Activated T-cell treated with anti-CD3 and anti-CD28 coated beads for 4 hours (primary cell): ENCODE measurements at regions not wholly inside any gene's neighbourhood (a gene's known extent, or its start where the extent isn't known, plus 50 kb on each side); places are given as distances from the start of the nearest gene placed in this dataset.

Experiments used
- DNase-seq: peaks from one replicate; pipeline ENCODE4 v3.0.0-alpha.2; 2020

DNA sequence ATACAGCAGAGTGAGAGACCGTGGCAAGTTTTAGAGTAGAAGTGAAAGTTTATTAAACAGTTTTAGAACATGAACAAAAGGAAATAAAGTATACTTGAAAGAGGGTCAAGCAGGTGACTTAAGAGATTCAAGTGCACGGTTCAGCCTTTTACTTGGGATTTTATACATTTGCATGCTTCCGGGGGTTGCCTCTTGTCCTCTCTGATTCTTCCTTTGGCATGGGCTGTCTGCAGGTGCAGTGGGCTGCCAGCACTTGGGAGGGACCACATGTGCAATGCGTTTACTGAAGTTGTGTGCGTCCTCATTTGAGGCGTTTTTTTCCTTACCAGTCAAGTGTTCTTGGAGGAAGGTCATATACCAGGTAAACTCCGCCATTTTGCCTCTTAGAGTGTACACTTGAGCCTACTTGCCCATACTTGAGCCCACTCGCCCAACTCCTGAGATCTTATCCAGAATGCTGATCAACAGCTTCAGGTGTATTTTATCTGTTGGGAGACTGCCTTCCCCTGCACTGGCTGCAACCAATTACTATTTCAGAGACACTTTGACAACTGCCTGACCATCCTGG, 195.2 kb downstream of the IRX5 start:
- DNase-seq, result no peak

DNA sequence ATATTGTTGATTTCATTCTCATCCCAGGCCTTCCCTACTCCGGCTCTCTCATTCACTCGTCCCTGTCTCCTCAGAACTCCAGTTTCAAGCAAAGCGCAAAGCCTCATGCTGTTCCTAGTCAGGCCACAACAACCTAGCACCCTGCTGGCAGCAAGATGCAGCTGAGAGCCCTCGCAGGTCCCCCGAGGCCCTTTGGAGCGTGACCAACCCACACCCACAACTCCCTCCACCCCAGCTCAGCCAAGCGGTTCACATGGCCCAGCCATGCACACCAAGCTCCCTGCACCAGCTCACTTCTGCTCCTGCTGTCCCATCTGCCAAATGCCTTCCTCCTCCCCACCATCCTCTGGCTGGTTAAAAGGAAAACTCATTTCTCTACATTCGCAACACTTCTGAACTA, 195.8 kb downstream of the IRX5 start:
- DNase-seq, result no peak

DNA sequence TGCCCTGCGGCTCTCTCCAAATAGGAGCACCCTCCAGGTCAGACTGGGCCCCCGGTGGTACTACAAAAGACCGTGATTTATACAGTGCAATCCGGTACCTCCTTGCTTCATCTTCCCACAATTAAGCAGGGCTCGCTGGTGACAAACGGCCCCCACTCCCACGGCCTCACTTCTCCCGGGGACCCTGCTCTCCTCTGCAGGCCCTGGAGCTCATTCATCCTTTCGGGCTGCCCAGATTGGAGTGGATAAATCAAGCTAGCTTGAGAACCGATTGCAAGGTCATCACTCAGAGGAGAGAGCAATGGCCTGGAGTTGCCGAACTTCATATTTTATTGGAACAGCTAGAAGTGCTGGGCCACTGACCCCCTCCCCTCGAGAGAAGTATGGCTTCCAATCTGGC, 193.5 kb upstream of the IRX6 start:
- DNase-seq, result no peak

DNA sequence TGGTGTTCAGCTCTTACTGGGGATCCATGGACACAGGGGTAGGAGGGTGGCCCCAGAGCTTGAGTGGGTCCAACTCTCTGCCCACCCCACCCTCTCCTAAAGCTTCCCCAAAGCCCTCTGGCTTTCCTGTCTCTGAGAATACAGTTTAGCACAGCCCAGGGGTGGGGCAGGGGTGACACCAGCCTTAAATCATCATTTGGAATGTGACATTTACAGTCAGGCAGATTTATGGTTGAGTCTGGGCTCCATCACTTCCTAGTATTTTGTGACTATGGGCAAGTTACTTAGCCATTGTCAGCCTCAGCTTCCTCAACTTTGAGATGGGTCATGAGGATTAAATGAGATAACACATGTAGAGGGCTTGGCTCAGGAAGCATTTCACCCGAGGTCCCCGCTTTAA, 193.1 kb upstream of the IRX6 start:
- no peak for DNase-seq

DNA sequence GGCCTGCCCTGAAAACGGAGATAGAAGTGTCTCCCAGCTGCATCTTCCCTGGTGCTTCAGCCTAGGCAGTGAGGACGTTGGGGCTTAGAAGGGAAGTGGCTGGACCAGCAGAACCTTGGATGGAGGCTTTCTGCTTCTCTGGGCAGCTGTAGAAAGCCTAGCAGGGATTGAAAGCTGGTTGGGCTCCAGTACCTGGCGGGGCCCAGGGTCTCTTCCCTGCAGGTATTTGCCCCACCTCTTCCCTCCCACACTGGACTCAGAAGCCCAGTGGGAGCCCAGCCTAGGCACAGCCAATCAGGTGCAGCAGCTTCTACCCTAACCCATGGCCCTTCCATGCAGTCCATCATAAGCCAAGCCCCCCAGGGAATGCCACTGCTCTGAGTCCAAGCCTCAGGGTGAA, 190.3 kb upstream of the IRX6 start:
- DNase-seq, result no peak

DNA sequence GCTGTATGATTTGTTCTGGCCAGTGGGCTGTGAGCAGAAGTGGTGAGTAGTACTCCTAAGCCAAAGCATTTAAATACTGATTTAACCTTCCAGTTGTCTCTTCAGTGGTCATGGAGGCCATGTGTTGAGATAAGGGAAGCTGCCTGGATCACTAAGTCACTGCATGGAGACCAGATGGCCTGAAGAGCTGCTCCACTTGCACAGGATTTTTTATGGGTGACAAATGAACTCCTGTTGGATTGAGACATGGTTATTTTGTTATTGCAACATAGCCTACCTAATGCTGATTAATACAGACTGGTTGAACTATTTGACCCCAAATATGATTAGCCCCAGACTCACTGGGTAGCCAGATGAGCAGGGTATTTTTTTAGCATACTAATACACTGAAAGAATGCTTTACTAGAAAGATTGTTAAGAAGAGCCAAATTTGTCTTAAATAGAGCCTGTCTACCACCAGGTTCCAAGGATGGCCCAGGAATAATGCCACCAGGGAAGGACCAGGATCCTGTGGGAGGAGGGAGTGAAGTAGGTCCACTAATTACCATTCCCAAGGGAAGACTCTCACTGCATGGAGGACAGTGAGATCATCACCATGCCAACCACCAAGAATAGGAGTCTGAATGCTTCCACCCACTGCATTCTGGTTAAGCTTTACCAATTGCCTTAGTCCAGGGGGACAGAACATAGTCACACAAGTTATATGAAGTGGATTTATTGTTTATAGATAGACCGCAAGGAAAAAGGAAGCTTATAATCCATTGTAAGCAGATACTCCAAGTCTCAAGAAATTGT, 187.4 kb upstream of the IRX6 start:
- no peak for DNase-seq

DNA sequence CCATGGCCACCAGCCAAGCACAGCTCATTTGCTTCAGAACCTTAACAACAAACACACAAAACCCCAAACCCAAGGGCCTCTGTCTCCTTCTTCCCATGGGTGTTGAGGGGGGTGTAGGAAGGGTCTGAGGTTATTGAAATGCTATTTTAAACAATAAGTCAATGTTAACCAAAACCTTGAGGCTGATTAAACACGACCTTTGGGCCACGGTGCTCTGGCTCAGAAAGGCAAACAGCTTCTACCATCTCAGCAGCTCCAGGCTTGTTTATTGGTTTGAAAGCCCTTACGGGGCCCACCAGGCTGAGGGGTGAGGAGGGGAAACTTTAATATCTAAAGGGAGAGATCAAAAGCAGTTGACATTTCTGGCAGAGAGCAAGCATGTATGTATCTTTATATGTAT, 185.7 kb upstream of the IRX6 start:
- DNase-seq, result no peak

DNA sequence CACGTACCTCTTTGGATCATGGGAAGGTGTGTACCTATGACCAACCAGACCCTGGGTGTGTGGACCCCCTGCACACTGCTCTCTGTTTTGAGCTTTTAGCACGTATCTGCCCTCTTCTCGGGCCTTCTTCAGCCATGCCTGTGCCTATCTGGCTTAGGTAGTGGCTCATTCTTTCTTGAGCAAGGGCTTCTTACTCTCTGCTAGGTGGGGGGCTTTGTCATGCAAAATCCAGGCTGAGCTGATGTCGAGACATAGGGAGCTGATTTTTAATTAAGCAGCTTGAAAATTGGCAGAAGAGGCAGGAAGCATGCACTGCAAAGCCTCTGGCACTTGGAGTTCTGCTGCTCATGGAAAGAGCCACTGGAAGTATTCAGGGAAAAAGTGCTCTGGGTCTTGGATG, 181.6 kb upstream of the IRX6 start:
- DNase-seq, result no peak

DNA sequence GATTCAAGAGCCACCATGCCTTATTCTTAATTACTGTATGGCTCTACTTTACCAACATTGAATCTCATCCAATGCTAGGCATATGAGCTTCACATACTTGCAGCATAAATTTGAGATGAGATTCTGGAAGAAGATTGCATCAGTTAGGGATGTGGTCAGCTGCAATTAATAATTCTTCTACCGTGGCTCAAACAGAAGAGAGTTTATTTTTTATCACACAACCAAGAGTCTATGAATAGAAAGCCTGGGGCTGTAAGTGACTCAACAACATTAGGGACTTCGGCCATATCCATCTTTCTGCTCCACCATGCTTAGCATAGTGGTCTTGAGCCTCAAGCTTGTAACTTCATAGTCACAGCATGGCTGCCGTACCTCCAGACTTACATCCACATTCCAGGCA, 179.4 kb upstream of the IRX6 start:
- DNase-seq, result no peak

DNA sequence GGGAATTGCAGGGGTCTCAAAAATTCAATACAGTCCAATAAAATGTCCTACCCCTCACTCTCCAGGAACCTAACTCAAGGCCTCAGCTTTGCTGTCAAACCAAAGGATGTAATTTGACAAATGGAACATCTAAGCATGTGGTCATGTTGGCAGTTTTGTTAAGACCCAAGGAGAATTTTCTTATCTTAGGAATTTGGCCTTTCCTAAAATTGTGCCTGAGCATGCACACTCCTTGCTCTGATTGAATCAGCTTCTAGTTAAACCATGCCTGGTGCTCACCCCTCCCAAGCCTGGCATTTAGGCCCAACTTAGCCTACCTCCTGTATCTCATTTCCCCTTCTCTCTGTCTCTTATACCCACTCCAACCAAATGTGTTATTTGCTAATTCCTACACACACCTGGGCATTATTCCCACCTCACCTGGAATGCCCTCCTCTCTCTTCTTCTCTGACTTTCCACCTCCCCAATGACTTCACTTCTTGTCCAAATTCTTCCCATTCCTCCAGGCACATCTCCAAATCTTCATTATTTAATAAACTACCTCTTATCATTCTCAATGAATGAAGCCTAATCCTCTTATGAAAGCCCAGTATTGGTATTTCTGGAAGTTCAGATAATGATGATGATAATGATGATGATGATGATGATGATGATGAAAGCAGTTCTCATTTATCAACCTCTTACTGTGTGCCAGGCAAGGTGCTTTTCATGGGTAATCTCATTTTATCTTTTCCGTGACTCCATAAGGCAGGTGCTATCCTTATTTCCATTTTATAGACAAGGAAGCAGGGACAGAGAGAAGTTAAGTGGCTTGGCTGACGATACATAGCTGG, 178.0 kb upstream of the IRX6 start:
- no peak for DNase-seq

DNA sequence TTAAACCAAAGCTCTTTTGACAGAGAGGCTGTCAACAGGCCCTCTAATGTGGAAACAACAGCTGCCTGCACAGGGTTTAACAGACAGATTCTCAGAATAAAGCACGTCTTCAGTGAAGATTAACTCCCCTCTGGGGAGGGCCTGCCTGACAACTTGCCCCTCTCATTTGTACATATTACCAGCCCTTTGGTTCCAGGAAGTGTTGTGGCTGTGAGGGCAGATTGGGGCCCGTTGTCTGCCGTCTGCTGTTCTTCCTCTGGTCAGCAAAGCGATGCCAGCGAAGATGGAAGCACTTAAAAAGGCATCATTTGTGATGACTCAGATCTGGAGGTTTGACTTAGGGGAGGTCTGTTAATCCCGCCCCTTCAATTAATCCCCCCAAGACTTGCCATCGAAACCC, 177.0 kb upstream of the IRX6 start:
- no peak for DNase-seq

DNA sequence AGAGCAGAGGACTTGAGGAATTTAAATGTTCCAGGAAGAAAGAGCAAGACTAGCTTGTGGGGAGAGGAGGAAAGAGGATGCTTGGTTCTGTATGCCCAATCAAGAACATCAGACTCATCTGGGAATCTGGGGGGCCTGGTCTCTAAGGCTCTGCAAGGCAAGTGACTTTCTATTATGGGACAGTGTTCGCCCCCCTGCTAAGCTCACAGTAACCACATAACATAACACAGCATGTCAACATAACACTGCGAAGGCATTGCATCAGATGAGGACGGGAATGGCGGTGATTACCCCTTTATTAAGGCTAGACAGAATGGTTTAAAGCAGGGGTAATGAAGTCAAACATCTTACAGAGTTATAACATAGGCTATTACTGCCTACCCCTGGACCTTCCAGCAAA, 176.6 kb upstream of the IRX6 start:
- DNase-seq, result no peak

DNA sequence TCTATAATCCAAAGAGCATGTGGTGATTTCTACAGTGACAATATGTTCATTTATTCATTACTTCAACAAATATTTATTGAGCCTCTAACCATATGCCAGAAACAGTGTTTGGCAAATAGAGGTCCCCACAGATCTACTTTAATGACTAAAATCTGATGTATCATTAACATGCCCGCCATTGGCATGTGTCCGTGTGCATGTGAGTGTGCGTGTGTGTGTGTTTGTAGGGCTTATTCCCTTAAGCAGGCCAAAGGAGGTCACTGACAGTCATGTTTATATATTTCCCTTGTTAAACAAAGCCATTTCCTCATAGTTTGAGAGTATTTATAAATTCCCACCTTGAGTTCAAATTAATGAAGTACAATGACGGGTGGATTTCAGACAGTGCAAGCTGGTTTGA, 174.4 kb upstream of the IRX6 start:
- no peak for DNase-seq

DNA sequence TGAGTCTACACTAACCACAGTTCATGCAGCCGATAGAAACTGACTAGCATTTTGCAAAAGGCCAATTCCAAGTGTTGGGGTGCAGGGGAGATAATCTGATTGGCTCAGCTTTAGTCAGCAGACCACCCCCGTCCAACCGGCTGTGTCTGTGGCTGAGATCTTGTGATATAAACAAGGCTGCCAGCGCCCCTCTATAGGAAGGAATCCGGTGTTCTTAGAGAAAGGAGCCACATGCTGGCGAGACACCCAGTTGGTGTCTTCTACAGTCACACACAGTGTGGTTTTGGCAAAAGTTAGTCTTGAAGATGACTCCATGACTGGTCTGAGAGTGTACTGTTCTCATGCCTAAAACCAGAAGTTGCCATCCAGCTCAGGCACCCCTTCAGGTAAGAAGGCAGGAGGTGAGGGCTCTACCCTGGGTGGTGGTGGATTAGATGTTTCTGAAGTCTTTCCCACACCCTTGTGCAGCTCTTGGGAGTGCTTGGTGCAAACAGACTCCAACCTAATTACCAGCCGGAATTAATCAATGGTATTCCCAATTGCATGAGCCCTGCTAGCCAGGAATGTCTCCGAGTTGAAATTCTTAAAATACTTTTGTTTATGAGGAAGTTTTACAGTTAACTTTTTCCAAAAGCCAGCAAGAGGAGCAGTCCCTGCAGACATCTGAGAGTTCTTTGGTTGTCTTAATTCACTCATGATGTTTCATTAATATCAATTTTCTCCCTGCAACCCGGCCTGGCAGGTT, 172.3 kb upstream of the IRX6 start:
- no peak for DNase-seq

DNA sequence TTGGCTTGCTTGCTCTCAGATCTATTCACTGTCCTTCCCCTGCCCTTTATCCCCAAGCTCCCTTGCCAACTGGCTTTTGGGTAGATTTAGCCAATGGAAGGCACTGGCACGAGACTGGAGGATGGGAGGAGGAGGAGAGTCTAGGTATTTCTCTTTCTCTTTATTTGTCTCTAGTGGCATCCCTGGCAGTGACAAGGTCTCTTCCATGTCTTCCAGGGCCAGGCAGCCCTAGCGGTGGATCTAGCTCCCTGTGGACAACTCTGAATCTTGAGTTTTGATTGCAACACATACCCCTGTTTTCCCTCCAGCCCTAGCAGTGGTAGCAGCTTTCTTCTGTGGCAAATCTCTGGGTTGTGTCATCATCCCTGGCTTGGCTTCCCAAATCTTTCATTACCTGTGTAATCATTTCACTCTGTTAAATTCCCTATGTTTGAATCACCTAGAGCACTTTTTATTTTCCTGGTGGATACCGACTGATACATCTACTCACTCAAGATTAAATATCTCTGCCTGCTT, 171.1 kb upstream of the IRX6 start:
- DNase-seq, result no peak

DNA sequence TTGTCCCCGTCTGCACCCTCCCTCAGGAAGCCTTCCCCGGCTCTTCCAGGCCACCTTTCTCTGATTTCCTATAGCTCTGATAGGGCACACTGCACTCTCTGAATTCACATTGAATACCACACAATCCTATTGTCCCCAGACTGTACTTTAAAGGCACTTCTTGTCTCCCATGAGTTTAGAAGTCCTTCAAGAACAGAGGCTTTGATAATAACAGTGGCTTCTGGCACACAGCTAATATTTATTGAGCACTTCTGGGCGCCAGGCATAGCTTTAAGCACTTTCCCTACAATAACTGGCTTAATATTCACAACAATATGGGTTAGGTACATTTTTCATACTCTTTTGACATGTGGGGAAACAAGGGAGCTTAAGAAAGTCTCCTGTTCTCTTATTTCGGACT, 169.7 kb upstream of the IRX6 start:
- no peak for DNase-seq

DNA sequence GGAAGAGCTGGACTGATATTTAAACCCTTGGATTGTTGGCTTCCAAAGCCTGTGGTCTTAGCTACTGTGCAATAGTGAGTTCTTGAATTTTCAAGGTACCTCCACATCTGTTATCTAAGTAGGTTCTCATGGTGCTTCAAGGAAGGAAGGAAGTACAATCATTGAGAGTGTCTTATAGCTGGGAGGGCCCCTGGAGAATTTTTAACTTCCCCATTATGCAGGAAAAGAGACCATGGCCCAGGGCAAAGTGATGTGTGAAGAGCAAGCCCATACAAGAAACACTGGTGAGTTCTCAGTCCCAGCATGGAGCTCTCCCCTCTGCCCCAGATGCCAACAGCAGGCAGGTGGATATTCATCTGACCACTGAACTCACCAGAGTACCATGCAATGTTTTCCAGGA, 169.0 kb upstream of the IRX6 start:
- no peak for DNase-seq

DNA sequence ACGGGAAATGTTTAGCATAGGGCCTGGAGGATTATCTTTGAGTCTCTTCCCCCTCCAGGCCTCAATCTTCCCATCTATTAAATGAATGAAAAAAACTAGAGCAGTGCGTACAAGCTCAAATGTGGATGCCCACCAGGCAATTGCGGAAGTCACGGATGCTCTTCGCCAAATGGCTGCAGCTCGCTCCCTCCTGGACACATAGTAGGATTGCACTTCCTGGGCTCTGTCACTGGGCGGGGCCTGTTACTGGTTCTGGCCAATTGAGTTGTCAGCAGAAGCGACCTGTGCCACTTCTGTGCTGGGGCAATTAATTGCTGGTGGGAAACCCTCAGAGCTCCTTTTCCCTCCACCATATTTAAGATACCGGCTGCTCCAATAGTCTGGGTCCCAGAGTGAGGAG, 168.2 kb upstream of the IRX6 start:
- DNase-seq, result no peak

DNA sequence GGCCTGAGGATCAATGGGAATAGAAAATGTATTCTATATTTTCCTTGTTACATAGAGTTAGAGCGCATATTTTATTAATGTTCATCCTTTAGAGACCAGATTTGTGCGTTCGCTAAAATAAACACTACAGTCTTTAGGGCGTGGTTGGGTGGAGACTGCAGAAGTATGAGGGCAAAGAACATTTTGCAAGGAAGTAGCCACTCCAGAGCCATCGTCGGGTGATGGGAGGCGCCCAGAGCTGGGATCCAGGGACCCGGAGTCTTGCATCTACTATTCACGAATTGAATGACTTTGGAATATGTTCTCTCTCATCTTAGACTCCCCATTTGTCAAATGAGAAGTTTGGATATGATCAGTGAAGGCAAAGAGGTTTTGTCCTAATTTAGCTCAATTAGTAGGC, 154.2 kb upstream of the IRX6 start:
- no peak for DNase-seq

DNA sequence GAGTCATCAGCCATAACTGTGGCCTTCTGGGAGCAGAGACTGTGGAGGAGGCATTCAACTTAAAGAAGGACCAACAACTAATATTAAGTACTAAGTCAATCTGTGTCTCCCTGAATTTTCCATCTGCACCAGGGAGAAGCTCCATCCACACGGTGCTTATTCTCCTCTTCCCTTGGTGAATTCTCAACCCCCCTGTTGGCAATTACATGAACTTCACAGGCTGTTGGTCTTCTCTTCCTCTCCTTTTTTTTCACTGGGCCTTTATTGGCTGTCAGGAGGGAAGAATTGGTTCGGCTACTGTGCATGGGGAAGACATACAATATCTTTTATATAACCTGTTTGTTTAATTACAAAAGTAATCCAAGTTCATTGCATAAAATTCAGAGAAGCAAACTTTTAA, 152.8 kb upstream of the IRX6 start:
- no peak for DNase-seq

DNA sequence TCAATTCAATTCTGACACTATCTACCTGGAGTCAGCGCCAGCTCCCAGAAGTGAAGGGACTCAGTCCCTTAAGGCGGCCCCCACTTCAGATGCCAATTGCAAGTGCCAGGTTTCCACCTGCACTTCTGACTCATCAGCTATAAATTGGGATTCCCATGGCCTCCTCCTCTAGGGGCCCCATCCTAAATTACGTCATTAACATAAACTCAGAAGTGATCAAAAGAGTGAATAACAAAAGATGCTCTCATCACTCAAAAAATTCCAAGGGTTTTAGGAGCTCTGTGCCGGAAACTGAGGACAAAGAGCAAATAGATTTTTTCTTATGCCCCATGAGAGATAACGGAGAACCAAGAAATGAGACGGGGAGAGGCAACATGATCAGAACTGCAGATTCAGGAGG, 148.6 kb upstream of the IRX6 start:
- DNase-seq, result no peak

DNA sequence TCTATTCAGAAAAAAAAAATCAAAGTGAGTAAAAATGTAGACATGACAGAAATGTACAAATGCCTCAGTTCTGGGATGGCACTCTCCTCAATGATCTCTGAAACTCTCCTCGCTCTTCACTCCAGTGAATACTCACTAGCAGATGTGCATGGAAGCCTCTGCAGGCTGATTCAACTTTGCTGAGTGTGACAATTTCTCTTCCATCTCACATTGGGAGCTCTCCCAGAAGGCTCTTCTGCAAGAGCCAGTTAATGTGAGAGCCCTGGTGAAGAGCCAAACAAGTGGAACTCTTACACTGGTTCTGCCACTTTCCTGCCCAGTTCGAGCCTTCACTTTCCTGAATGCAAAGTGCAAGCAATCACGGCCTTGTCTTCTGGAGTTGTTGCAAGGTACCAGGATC, 147.1 kb upstream of the IRX6 start:
- DNase-seq, result no peak

DNA sequence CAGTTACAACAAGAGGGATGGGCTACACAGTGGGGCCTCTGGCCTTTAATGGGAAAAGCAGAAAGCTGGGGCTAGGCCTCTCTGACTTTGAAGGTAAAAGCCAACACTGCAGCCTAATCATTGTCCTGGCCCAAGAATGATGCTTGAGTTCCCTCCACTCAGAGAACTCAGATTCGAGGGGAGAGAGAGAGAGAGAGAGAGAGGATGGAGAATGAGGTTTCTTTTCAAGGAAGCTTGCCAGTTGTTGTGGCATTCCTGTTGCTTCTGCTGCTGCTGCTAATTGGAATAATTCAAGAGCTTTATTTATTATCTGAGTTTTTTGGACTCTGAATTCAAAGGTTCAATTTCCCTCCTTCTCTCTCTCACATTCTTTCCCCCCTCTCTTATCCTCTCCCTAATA, 144.6 kb upstream of the IRX6 start:
- no peak for DNase-seq
